ENCODE measurements at regions not wholly inside any gene's neighbourhood (a gene's known extent, or its start where the extent isn't known, plus 50 kb on each side); places are given as distances from the start of the nearest gene placed in this dataset.

GRCh38 chr5:162607879-162608278 lies 540.3 kb downstream of the GABRG2 start:
- TF ChIP-seq TAF1 (IDR thresholded peaks at IDR 0.05; ENCODE audit: borderline replicate concordance, insufficient read depth, low read length) (no peak), REST (IDR thresholded peaks at IDR 0.05; ENCODE audit: insufficient read depth in 1 of 2, low read depth in 2 of 2, low read length in 2 of 2) (no peak), SIN3A (IDR thresholded peaks at IDR 0.05; ENCODE audit: borderline replicate concordance, insufficient read depth, low read length) (no peak), POLR2AphosphoS5 (IDR thresholded peaks at IDR 0.05; ENCODE audit: low read depth, low read length) (no peak), FOXP2 (optimal IDR thresholded peaks at IDR 0.05; ENCODE audit: borderline replicate concordance, extremely low read depth, extremely low read length, insufficient read depth) (no peak)

GRCh38 chr5:162624110-162624509 lies 556.5 kb downstream of the GABRG2 start:
- TF ChIP-seq POLR2AphosphoS5 (IDR thresholded peaks at IDR 0.05; ENCODE audit: low read depth, low read length) = no peak
- TF ChIP-seq REST (IDR thresholded peaks at IDR 0.05; ENCODE audit: insufficient read depth in 1 of 2, low read depth in 2 of 2, low read length in 2 of 2) = no peak
- no peak for TF ChIP-seq FOXP2 (optimal IDR thresholded peaks at IDR 0.05; ENCODE audit: borderline replicate concordance, extremely low read depth, extremely low read length, insufficient read depth)
- TF ChIP-seq TAF1 (IDR thresholded peaks at IDR 0.05; ENCODE audit: borderline replicate concordance, insufficient read depth, low read length) = no peak
- no peak for TF ChIP-seq SIN3A (IDR thresholded peaks at IDR 0.05; ENCODE audit: borderline replicate concordance, insufficient read depth, low read length)

- TF ChIP-seq FOXP2 (optimal IDR thresholded peaks at IDR 0.05; ENCODE audit: borderline replicate concordance, extremely low read depth, extremely low read length, insufficient read depth) (no peak), TAF1 (IDR thresholded peaks at IDR 0.05; ENCODE audit: borderline replicate concordance, insufficient read depth, low read length) (no peak), SIN3A (IDR thresholded peaks at IDR 0.05; ENCODE audit: borderline replicate concordance, insufficient read depth, low read length) (no peak), POLR2AphosphoS5 (IDR thresholded peaks at IDR 0.05; ENCODE audit: low read depth, low read length) (no peak), REST (IDR thresholded peaks at IDR 0.05; ENCODE audit: insufficient read depth in 1 of 2, low read depth in 2 of 2, low read length in 2 of 2) (no peak)
Observed at GRCh38 chr5:162637481-162637880, 569.9 kb downstream of the GABRG2 start.

GRCh38 chr5:162638849-162639248 lies 571.3 kb downstream of the GABRG2 start:
- no peak for TF ChIP-seq FOXP2 (optimal IDR thresholded peaks at IDR 0.05; ENCODE audit: borderline replicate concordance, extremely low read depth, extremely low read length, insufficient read depth)
- no peak for TF ChIP-seq POLR2AphosphoS5 (IDR thresholded peaks at IDR 0.05; ENCODE audit: low read depth, low read length)
- no peak for TF ChIP-seq TAF1 (IDR thresholded peaks at IDR 0.05; ENCODE audit: borderline replicate concordance, insufficient read depth, low read length)
- TF ChIP-seq SIN3A (IDR thresholded peaks at IDR 0.05; ENCODE audit: borderline replicate concordance, insufficient read depth, low read length) = no peak
- TF ChIP-seq REST (IDR thresholded peaks at IDR 0.05; ENCODE audit: insufficient read depth in 1 of 2, low read depth in 2 of 2, low read length in 2 of 2) = no peak
